ENCODE measurements at regions not wholly inside any gene's neighbourhood (a gene's known extent, or its start where the extent isn't known, plus 50 kb on each side); places are given as distances from the start of the nearest gene placed in this dataset.

GRCh38 chr7:21076054-21076453 is 289.4 kb upstream of the SP8 start (continued):
- TF ChIP-seq GLIS1 (tag by site-specific recombination; IDR thresholded peaks at IDR 0.05) (no peak), CTCF (tag by site-specific recombination; IDR thresholded peaks at IDR 0.05) (no peak), ZNF521 (tag by site-specific recombination; IDR thresholded peaks at IDR 0.05) (no peak), ELK4 (IDR thresholded peaks at IDR 0.05; ENCODE audit: borderline replicate concordance, low read depth, low read length) (no peak), ZNF19 (tag by site-specific recombination; IDR thresholded peaks at IDR 0.05; ENCODE audit: low read depth) (no peak), MEIS1 (CRISPR knock-in tag; IDR thresholded peaks at IDR 0.05; ENCODE audit: borderline replicate concordance) (no peak), ZSCAN4 (tag by site-specific recombination; IDR thresholded peaks at IDR 0.05) (no peak), ZNF658 (tag by site-specific recombination; IDR thresholded peaks at IDR 0.05) (no peak), KLF10 (tag by site-specific recombination; IDR thresholded peaks at IDR 0.05) (no peak), ZFHX2 (tag by site-specific recombination; conservative IDR thresholded peaks at IDR 0.05) (no peak), ZNF449 (tag by site-specific recombination; IDR thresholded peaks at IDR 0.05) (no peak), ZNF280D (tag by site-specific recombination; IDR thresholded peaks at IDR 0.05) (no peak), ZSCAN18 (tag by site-specific recombination; IDR thresholded peaks at IDR 0.05) (no peak), ZNF510 (tag by site-specific recombination; IDR thresholded peaks at IDR 0.05; ENCODE audit: insufficient replicate concordance) (no peak), ZNF555 (tag by site-specific recombination; conservative IDR thresholded peaks at IDR 0.05) (no peak), ZNF202 (tag by site-specific recombination; IDR thresholded peaks at IDR 0.05; ENCODE audit: borderline replicate concordance) (no peak), ZBTB7A (tag by site-specific recombination; IDR thresholded peaks at IDR 0.05; ENCODE audit: low read depth) (no peak), KLF16 (tag by site-specific recombination; IDR thresholded peaks at IDR 0.05) (no peak), ZNF791 (tag by site-specific recombination; IDR thresholded peaks at IDR 0.05) (no peak), ZNF23 (tag by site-specific recombination; IDR thresholded peaks at IDR 0.05; ENCODE audit: borderline replicate concordance) (no peak), BCL11A (tag by site-specific recombination; IDR thresholded peaks at IDR 0.05; ENCODE audit: low read depth) (peak; percentile 42; the same call in 1 of the 2 replicates), KLF17 (tag by site-specific recombination; IDR thresholded peaks at IDR 0.05) (no peak), ZBTB17 (tag by site-specific recombination; IDR thresholded peaks at IDR 0.05) (peak; percentile 67), ZNF112 (tag by site-specific recombination; IDR thresholded peaks at IDR 0.05) (no peak), ZNF148 (tag by site-specific recombination; IDR thresholded peaks at IDR 0.05; ENCODE audit: borderline replicate concordance) (no peak), ZNF544 (tag by site-specific recombination; IDR thresholded peaks at IDR 0.05) (no peak), ZNF175 (tag by site-specific recombination; IDR thresholded peaks at IDR 0.05) (no peak)

Measured in HEK293 (cell line).